HepG2 (cell line): ENCODE measurements at regions not wholly inside any gene's neighbourhood (a gene's known extent, or its start where the extent isn't known, plus 50 kb on each side); places are given as distances from the start of the nearest gene placed in this dataset.

ENCODE experiments used
- AKAP8 ChIP-seq: sonication (generic); formaldehyde crosslinking; IDR thresholded peaks from 2 replicates; pipeline ENCODE4 v1.5.1; 2020; ENCODE audit warnings: mild to moderate bottlenecking, missing genetic modification reagents
- ASH2L ChIP-seq: fragments of 300-600, 200-600 bp; sonication (generic); IDR thresholded peaks from 2 replicates; pipeline ENCODE4 v1.7.0; 2017; ENCODE audit warnings: low read depth, mild to moderate bottlenecking, moderate library complexity, mixed read lengths, low read length; ENCODE audit not compliant: insufficient read length
- HIVEP1 ChIP-seq: sonication (generic); formaldehyde crosslinking; IDR thresholded peaks from 2 replicates; pipeline ENCODE4 v1.4.0; 2020; ENCODE audit warnings: mild to moderate bottlenecking, missing genetic modification reagents
- NFIC ChIP-seq: IDR thresholded peaks from 2 replicates; pipeline ENCODE4 v1.6.1; 2012; ENCODE audit warnings: mild to moderate bottlenecking, low read length, inconsistent platforms
- POLR2A ChIP-seq, 2 experiments: IDR thresholded peaks; 2 replicates each; pipeline ENCODE4 v1.6.1; 2011; ENCODE audit warnings: low read depth in 2 of 2, low read length in 2 of 2, mild to moderate bottlenecking in 1 of 2, moderate library complexity in 1 of 2; ENCODE audit not compliant: insufficient read depth in 1 of 2
- ZNF274 ChIP-seq: sonication (generic); formaldehyde crosslinking; IDR thresholded peaks from 2 replicates; pipeline ENCODE4 v1.5.1; 2020; ENCODE audit warnings: mild to moderate bottlenecking, missing genetic modification reagents
- ZNF781 ChIP-seq: sonication (generic); formaldehyde crosslinking; IDR thresholded peaks from 2 replicates; pipeline ENCODE4 v1.5.1; 2020; ENCODE audit warnings: borderline replicate concordance, mild to moderate bottlenecking, missing genetic modification reagents; ENCODE audit errors: not compliant biosample characterization
- TF ChIP-seq, protein P1 (sequence below): sonication (generic); formaldehyde crosslinking; IDR thresholded peaks from 2 replicates; pipeline ENCODE4 v1.5.0; 2020; ENCODE audit warnings: missing genetic modification reagents
- TF ChIP-seq, protein P2 (sequence below): sonication (generic); formaldehyde crosslinking; IDR thresholded peaks from 2 replicates; pipeline ENCODE4 v1.5.0; 2020; ENCODE audit warnings: mild to moderate bottlenecking, missing genetic modification reagents, moderate library complexity
- TF ChIP-seq, protein P3 (sequence below): sonication (generic); formaldehyde crosslinking; IDR thresholded peaks from 2 replicates; pipeline ENCODE4 v1.4.0; 2020; ENCODE audit warnings: missing genetic modification reagents
- TF ChIP-seq, protein P4 (sequence below): IDR thresholded peaks from 2 replicates; pipeline ENCODE4 v1.6.1; 2016
- TF ChIP-seq, protein P5 (sequence below): IDR thresholded peaks from 2 replicates; pipeline ENCODE4 v1.6.1; 2016; ENCODE audit warnings: mild to moderate bottlenecking, missing biosample characterization, missing genetic modification reagents
- TF ChIP-seq, protein P6 (sequence below): IDR thresholded peaks from 2 replicates; pipeline ENCODE4 v1.6.1; 2012; ENCODE audit warnings: low read depth, low read length, improper control_type of control experiment

DNA sequence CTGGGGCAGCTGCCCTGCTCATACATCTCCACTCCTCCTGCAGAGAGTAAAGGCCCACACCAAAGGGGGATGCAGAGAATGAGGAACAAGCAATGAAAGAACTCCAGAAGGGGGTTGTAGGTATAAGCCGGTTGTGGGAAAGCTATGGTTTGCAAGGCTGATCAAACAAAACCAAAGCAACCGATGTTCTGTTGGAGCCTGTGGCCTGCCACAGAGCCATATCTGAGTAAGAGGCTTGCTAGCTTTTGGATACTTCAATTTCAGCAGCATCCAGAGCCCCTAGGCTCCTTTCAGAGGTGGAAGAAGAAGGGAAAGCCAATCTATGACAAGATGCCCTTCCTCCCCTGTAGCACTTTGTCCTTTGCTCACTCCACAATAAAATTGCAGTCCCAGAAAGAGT is 163.2 kb downstream of the RRAGC start:
- TF ChIP-seq AKAP8 (CRISPR knock-in tag) (no peak), HIVEP1 (CRISPR knock-in tag) (no peak), POLR2A (IDR thresholded peaks at IDR 0.05; ENCODE audit: insufficient read depth in 1 of 2, low read depth in 2 of 2, low read length in 2 of 2) (no peak), ZNF274 (CRISPR knock-in tag) (no peak), ASH2L (no peak), NFIC (no peak), ZNF781 (CRISPR knock-in tag) (no peak)
- TF ChIP-seq, protein P1, sequence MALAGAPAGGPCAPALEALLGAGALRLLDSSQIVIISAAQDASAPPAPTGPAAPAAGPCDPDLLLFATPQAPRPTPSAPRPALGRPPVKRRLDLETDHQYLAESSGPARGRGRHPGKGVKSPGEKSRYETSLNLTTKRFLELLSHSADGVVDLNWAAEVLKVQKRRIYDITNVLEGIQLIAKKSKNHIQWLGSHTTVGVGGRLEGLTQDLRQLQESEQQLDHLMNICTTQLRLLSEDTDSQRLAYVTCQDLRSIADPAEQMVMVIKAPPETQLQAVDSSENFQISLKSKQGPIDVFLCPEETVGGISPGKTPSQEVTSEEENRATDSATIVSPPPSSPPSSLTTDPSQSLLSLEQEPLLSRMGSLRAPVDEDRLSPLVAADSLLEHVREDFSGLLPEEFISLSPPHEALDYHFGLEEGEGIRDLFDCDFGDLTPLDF (CRISPR knock-in tag): no peak
- TF ChIP-seq, protein P2, sequence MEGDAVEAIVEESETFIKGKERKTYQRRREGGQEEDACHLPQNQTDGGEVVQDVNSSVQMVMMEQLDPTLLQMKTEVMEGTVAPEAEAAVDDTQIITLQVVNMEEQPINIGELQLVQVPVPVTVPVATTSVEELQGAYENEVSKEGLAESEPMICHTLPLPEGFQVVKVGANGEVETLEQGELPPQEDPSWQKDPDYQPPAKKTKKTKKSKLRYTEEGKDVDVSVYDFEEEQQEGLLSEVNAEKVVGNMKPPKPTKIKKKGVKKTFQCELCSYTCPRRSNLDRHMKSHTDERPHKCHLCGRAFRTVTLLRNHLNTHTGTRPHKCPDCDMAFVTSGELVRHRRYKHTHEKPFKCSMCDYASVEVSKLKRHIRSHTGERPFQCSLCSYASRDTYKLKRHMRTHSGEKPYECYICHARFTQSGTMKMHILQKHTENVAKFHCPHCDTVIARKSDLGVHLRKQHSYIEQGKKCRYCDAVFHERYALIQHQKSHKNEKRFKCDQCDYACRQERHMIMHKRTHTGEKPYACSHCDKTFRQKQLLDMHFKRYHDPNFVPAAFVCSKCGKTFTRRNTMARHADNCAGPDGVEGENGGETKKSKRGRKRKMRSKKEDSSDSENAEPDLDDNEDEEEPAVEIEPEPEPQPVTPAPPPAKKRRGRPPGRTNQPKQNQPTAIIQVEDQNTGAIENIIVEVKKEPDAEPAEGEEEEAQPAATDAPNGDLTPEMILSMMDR (CRISPR knock-in tag): no peak
- TF ChIP-seq, protein P3, sequence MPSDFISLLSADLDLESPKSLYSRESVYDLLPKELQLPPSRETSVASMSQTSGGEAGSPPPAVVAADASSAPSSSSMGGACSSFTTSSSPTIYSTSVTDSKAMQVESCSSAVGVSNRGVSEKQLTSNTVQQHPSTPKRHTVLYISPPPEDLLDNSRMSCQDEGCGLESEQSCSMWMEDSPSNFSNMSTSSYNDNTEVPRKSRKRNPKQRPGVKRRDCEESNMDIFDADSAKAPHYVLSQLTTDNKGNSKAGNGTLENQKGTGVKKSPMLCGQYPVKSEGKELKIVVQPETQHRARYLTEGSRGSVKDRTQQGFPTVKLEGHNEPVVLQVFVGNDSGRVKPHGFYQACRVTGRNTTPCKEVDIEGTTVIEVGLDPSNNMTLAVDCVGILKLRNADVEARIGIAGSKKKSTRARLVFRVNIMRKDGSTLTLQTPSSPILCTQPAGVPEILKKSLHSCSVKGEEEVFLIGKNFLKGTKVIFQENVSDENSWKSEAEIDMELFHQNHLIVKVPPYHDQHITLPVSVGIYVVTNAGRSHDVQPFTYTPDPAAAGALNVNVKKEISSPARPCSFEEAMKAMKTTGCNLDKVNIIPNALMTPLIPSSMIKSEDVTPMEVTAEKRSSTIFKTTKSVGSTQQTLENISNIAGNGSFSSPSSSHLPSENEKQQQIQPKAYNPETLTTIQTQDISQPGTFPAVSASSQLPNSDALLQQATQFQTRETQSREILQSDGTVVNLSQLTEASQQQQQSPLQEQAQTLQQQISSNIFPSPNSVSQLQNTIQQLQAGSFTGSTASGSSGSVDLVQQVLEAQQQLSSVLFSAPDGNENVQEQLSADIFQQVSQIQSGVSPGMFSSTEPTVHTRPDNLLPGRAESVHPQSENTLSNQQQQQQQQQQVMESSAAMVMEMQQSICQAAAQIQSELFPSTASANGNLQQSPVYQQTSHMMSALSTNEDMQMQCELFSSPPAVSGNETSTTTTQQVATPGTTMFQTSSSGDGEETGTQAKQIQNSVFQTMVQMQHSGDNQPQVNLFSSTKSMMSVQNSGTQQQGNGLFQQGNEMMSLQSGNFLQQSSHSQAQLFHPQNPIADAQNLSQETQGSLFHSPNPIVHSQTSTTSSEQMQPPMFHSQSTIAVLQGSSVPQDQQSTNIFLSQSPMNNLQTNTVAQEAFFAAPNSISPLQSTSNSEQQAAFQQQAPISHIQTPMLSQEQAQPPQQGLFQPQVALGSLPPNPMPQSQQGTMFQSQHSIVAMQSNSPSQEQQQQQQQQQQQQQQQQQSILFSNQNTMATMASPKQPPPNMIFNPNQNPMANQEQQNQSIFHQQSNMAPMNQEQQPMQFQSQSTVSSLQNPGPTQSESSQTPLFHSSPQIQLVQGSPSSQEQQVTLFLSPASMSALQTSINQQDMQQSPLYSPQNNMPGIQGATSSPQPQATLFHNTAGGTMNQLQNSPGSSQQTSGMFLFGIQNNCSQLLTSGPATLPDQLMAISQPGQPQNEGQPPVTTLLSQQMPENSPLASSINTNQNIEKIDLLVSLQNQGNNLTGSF (CRISPR knock-in tag): no peak
- TF ChIP-seq, protein P4, sequence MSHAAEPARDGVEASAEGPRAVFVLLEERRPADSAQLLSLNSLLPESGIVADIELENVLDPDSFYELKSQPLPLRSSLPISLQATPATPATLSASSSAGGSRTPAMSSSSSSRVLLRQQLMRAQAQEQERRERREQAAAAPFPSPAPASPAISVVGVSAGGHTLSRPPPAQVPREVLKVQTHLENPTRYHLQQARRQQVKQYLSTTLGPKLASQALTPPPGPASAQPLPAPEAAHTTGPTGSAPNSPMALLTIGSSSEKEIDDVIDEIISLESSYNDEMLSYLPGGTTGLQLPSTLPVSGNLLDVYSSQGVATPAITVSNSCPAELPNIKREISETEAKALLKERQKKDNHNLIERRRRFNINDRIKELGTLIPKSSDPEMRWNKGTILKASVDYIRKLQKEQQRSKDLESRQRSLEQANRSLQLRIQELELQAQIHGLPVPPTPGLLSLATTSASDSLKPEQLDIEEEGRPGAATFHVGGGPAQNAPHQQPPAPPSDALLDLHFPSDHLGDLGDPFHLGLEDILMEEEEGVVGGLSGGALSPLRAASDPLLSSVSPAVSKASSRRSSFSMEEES (CRISPR knock-in tag): no peak
- TF ChIP-seq, protein P5, sequence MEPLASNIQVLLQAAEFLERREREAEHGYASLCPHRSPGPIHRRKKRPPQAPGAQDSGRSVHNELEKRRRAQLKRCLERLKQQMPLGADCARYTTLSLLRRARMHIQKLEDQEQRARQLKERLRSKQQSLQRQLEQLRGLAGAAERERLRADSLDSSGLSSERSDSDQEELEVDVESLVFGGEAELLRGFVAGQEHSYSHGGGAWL (CRISPR knock-in tag): no peak
- TF ChIP-seq, protein P6, sequence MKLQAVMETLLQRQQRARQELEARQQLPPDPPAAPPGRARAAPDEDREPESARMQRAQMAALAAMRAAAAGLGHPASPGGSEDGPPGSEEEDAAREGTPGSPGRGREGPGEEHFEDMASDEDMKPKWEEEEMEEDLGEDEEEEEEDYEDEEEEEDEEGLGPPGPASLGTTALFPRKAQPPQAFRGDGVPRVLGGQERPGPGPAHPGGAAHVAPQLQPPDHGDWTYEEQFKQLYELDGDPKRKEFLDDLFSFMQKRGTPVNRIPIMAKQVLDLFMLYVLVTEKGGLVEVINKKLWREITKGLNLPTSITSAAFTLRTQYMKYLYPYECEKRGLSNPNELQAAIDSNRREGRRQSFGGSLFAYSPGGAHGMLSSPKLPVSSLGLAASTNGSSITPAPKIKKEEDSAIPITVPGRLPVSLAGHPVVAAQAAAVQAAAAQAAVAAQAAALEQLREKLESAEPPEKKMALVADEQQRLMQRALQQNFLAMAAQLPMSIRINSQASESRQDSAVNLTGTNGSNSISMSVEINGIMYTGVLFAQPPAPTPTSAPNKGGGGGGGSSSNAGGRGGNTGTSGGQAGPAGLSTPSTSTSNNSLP: no peak
